SKM-1 treated with dmso at 0.1 percent for 144 hours (cell line): ENCODE measurements at regions not wholly inside any gene's neighbourhood (a gene's known extent, or its start where the extent isn't known, plus 50 kb on each side); places are given as distances from the start of the nearest gene placed in this dataset.
A peak's percentile ranks its signal among the peaks of the same experiment; 100 is the strongest.

Source experiments
- DNase-seq: peaks from one replicate; lab custom pipeline; 2025; ENCODE audit not compliant: unreplicated experiment; lab: John Stamatoyannopoulos, UW

DNA sequence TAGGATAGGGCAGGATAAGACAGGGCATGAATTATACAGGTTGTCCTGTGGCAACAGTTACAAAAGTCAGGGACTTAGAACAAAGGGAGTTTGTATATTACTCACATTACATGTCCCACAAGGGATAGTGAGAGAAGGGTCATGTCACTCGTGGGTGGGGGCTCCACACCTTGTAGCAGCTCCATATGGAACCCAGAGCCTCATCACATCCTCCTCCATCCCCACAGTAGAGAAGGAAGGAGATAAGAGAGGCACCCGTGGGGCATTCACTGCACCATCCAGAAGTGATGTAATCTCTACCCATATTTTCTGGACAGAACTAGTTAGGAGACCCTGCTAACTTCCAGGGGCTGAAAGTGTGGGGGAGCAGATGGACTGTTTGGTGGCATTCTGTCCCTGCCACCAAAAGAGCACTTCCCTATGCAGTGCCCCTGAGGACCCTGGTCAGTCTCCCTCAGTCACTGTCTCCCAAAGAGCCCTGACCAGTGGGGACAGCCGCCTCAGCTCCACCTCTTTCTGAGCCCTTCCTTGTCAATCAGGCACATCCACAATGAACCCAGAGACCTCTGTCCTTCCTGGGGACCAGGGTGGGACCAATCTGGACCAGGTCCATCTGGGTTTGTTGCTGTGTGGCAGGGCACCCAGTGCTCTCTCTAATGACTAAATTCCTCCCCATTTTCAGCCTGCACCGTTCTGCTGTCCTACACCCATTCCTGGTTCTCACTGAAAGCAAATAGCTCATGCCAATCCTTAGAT lies 154.8 kb upstream of the ETV3 start:
- DNase-seq = no peak

GRCh38 chr1:157292302-157292701 lies 154.1 kb upstream of the ETV3 start:
- DNase-seq = no peak

DNA sequence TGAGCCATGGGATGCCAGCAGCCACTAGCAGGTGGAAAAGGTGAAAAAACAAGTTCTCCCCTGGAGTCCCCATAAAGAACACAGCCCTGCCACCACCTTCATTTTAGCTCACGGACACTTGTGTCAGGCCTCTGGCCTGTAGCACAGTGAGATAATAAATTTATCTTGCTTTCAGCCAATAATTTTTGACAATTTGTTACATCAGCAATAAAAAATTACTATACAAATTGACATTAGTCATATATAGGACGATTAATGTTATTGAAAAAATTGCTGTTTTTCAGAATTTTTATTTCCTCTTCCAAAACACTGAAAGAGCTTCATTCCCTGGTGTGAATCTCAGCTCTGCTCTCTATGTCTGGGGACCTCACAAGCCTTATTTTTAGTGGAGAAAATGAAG lies 152.9 kb upstream of the ETV3 start:
- DNase-seq = no peak

- no peak for DNase-seq
Measured at GRCh38 chr1:157289424-157290105, 151.4 kb upstream of the ETV3 start.

- peak; percentile 78 for DNase-seq
Measured at GRCh38 chr1:157288996-157289395, 150.8 kb upstream of the ETV3 start.

DNA sequence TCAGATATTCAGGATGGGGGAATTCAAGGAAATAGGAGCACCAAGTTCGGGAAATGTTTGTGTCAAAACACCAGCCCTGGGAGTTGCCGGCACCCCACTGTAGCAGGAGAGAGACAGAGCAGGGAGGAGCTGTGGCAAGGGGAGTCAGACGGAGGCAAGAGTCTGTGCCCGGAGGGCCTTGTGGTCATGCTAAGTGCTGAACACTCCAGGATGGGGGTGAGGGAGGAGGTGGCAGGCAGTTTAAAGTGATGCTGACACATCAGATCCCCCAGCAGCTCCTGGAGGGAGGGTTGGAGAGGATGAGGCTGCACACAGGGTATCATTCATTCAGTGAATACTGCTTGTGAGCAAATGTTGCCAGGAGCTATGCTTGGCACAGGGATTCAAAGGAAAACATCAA lies 150.3 kb upstream of the ETV3 start:
- no peak for DNase-seq

DNA sequence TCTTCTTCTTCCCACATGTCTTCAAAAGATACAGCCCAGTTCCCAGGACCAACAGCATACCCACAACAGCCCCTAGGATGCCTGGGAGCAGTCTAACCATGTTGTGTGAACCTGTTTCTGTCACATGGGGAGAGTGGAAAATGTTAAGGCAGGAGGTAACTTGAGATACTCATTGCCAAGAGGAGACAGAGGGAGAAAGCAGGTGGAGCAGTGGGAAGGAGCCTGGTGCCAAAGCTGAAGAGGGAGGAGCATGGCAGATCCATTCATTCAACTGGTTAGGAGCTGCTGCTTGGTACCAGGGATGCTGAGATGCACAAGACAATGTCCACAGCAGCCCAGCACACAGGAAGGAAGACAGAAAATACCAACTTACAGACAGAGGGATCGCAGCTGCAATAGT lies 149.8 kb upstream of the ETV3 start:
- DNase-seq = no peak

GRCh38 chr1:157287462-157287861 lies 149.3 kb upstream of the ETV3 start:
- DNase-seq = no peak

DNA sequence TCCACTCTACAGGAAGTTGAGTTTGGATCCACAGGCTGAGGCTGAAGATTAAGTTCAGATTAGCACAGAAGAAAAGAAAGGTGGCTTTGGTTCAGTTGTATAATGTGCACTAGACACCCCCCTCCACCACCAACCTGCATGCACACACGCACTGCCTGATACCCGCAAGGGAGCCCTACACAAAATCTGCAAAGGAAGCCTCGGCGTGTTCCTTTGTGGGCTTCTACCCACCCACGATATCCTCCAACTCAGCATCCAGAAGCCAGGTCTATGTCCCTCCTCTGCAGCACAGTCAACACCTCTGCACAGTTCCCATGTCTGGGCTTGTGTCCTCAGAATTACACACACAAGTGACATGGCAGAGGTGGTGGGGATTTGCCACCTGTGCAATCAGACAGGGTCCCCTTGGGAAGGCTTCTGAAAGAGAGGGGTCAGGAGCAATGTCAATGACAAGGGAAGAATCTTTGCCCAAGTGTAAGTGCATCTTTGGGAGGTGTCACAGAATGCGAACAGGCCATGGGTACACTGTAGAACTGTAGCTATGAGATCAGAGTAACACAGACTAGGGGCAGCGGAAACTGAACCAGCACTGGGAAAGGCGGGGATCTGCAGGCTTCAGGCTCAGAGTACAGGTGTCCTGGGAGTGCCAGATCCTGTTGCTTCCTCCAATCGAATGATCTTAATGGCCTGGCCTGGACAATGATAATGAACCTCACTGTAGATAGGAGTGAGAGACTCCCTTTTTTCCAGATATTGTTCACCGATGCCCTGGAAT lies 148.6 kb upstream of the ETV3 start:
- no peak for DNase-seq

DNA sequence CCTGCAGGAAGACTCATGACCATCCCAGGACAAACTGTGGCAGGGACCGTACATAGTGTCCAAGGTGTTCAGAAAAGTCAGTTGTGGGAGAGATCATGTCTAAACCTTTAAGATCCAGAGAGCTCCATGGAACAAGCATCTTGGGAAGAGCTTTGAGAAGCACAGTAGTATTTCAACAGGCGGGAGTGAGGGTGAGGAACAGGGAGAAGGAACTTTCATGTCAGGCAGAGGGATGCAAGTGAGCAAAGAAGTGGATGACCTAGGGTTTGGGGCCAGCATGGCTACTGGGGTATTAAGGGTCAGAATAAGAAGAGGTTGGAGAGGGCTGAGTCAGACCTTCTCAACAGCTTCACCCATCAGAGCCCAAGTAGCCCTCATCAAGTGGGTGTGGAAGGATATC lies 147.9 kb upstream of the ETV3 start:
- no peak for DNase-seq

- no peak for DNase-seq
Measured at GRCh38 chr1:157284451-157284850, 146.3 kb upstream of the ETV3 start.

DNA sequence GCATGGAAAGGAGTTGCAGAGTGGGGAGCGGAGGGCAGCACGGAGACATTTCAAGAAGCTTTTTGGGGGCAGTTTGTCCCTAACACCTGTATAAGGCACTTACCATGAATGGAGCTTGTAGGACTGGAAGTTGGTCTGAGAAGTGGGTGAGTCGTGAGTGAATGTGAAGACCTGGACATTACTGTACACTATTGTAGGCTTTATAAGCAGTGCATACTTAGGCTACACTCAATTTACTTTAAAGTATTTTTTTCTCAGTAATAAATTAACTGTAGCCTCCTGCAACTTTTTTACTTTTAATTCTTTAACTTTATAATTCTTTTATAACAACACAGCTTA lies 141.6 kb upstream of the ETV3 start:
- DNase-seq = no peak

DNA sequence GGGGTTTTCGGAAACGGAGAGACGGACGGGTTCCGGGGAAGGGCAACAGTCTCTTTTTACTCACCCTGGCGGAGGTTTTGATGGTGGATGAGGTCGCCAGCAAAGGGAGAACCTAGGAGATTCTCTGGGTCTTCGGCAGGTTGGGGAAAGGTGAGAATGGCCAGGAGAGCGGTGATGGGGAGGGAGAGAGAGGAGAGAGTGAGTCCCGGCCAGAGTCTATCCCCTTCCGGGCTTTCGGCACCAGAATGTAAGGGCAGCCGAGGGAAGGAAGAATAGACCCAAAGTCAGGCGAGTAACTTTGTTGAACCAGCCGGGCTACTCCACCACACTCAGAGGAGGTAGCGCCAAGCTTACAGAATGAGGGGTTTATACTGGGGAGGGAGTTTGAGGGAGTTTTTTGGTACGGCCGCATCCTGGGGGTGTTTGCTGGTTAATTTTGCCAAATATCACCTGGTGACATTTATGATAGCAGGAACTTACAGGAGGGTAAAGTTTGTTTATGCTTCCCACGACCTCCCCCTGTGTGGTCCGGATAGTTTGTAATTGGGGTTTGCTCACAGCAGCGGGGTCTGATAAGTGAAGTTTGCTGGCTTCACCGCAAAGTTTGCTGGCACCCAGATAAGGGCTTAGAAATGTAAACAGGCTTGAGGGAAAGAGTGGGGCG lies 141.1 kb upstream of the ETV3 start:
- DNase-seq = no peak

DNA sequence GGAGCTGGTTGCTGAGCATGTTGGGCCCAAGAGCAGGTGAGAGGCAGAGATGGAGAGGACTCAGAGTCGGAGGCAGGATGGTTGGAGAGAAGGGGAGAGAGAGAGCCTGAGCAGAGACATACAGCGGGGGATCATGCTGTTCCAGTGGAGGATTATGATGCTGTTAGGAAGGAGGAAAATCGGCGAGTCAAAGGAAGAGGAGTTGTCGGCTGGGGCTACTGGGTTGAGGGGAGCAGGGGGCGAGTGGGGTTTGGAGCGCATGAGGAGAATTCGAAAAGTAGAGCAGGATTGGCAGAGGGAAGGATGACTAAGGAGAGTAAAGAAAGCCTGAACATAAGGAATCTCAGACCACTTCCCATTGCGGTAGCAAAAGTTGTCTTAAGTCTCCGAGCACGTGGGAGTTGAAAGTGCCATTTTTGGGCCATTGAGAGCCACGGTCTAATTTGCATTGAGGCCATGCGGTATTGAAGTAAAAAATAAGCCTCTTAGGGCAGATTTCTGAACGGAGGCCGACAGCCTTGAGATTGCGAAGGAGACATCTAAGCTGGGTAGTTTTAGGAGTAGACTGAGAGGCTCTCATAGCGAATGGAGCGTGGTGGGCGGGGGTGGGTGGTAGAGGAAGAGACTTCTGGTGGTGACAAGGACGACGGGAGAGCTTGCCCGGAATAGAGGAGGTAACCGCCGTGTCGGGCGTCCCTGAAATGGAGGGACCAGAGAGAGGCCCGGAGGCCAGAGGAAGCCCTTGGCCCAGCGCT lies 140.4 kb upstream of the ETV3 start:
- no peak for DNase-seq

DNA sequence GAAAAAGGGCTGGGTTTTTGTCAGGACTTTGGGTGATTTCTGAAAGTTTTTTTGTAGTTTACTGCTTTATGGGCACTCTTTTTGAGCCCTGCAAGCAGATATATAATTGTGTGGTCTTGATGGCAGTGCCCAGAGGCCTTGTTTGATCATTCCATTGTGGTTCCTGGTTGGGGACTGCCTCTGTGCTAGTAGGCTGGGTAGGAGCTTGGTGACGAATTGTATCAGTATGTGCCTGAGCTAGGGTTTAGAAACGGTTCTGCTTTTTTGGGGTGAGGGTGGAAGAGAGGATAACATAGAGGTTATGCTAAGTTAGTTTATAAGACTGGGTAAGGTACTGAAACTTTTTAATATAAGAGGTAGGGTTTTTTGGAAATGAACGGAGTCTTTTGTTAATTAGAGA lies 139.7 kb upstream of the ETV3 start:
- DNase-seq = no peak

- DNase-seq = no peak
Measured at GRCh38 chr1:157277281-157277680, 139.1 kb upstream of the ETV3 start.

GRCh38 chr1:157274698-157275534 lies 136.7 kb upstream of the ETV3 start:
- no peak for DNase-seq

DNA sequence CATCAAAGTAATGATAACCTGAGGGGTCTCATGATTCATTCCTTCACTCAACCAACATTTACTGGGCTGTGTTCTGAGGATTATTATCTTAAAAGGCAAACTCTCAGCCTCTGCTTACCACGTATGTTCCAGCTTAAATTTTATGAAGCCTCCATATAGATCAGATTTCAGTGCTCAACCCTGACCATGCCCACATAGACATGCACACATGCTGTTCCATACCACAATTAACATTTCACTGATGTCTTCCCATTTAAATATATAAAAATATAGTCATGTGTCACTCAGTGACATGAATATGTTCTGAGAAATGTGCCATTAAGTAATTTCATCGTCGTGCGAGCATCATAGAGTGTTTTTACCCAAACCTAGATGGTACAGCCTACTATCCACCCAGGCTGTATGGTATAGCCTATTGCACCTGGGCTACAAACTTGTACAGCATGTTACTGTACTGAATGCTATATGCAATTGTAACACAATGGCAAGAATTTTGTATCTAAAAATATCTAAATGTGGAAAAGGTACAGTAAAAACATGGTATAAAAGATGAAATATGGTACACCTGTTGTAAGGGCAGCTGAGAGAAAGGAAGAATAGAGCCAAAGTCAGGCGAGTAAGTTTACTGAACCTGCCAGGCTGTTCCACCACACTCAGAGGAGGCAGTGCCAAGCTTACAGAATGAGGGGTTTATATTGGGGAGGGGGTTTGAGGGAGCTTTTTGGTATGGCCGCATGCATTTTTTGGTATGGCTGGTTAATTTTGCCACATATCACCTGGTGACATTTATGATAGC lies 134.7 kb upstream of the ETV3 start:
- no peak for DNase-seq

- no peak for DNase-seq
Measured at GRCh38 chr1:157272264-157272663, 134.1 kb upstream of the ETV3 start.
